Chondrocyte (in vitro differentiated cells): ENCODE measurements at regions not wholly inside any gene's neighbourhood (a gene's known extent, or its start where the extent isn't known, plus 50 kb on each side); places are given as distances from the start of the nearest gene placed in this dataset.

Experiments
- DNase-seq: peaks from one replicate; pipeline ENCODE4 v3.0.0; 2021; ENCODE audit warnings: mixed read lengths, low spot score
- H3K27ac Mint-ChIP-seq: one replicate; pipeline ENCODE4 v1.8.0; 2021; ENCODE audit warnings: mild to moderate bottlenecking, moderate library complexity, mixed read lengths; ENCODE audit not compliant: unreplicated experiment
- H3K27me3 Mint-ChIP-seq: 2 replicates; pipeline ENCODE4 v1.8.0; 2021; ENCODE audit warnings: low read depth, mixed read lengths
- H3K36me3 Mint-ChIP-seq: 2 replicates; pipeline ENCODE4 v1.8.0; 2021; ENCODE audit warnings: low read depth, mixed read lengths
- H3K4me1 Mint-ChIP-seq: 2 replicates; pipeline ENCODE4 v1.8.0; 2021; ENCODE audit warnings: low read depth, mild to moderate bottlenecking, mixed read lengths
- H3K4me3 Mint-ChIP-seq: one replicate; pipeline ENCODE4 v1.8.0; 2021; ENCODE audit warnings: mild to moderate bottlenecking, moderate library complexity, mixed read lengths; ENCODE audit not compliant: unreplicated experiment
- H3K9me3 Mint-ChIP-seq: 2 replicates; pipeline ENCODE4 v1.8.0; 2021; ENCODE audit warnings: low read depth, mixed read lengths
- CTCF ChIP-seq: fragments of 200-600 bp; sonication (generic); IDR thresholded peaks from 2 replicates; pipeline ENCODE4 v1.5.0; 2021; ENCODE audit warnings: antibody characterized with exemption, mild to moderate bottlenecking, moderate library complexity

- Mint-ChIP-seq H3K36me3 (no peaks in the 10 kb centered on the region), H3K4me1 (no peaks in the 10 kb centered on the region), H3K9me3 (no peaks in the 10 kb centered on the region), H3K27me3 (peaks cover 41% of the 10 kb centered on the region), H3K4me3 (no peak overlapping the region), H3K27ac (no peak overlapping the region)
- DNase-seq, result no peak
- TF ChIP-seq CTCF, result no peak
Observed at GRCh38 chr3:186471771-186472170, 72.4 kb downstream of the CRYGS start.

DNA sequence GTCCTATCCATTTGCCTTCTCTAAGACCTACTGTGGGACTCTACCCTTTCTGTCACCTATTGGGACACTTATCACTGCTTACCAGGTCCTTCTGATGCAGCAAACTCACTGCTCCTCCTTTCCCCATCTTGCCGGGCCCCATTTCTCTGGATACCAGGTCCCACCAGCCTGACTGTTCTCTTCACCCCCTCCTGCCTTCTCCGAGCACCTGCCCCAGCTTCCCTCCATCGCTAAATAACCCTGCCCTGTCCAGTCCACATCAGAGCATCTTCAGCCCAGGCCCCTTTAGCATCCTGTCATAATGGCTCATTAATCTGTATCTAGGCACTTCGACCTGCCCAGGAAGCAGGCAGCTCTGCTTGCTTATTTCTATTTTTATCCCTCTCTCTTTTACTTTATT, 74.7 kb downstream of the CRYGS start:
- H3K4me1 Mint-ChIP-seq, result no peaks in the 10 kb centered on the region
- H3K27ac Mint-ChIP-seq, result no peak overlapping the region
- H3K27me3 Mint-ChIP-seq, result peaks cover 43% of the 10 kb centered on the region
- no peak for DNase-seq
- TF ChIP-seq CTCF, result no peak
- no peaks in the 10 kb centered on the region for H3K36me3 Mint-ChIP-seq
- H3K4me3 Mint-ChIP-seq, result no peak overlapping the region
- no peaks in the 10 kb centered on the region for H3K9me3 Mint-ChIP-seq

DNA sequence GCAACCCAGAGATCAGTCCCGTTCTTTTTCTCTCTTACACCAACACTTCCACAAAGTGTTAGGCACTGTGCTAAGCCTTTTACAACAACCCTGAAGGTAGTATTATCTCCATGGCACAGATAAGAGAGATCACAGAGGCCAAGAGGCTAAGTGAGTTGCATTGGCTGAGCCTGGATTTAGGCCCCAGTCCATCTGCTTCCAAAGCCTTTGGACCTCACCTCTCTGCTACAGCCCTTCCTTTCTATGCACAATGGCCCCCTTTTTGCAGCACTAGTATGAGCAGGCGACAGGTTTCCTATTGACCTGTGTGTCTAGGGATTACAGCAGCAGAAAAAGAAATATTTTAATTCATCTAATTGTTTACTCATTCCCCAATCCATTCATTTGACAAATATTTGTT, 76.2 kb downstream of the CRYGS start:
- Mint-ChIP-seq H3K4me1 (no peaks in the 10 kb centered on the region), H3K27ac (no peak overlapping the region), H3K9me3 (no peaks in the 10 kb centered on the region), H3K27me3 (peaks cover 39% of the 10 kb centered on the region), H3K4me3 (no peak overlapping the region), H3K36me3 (no peaks in the 10 kb centered on the region)
- TF ChIP-seq CTCF, result no peak
- no peak for DNase-seq

DNA sequence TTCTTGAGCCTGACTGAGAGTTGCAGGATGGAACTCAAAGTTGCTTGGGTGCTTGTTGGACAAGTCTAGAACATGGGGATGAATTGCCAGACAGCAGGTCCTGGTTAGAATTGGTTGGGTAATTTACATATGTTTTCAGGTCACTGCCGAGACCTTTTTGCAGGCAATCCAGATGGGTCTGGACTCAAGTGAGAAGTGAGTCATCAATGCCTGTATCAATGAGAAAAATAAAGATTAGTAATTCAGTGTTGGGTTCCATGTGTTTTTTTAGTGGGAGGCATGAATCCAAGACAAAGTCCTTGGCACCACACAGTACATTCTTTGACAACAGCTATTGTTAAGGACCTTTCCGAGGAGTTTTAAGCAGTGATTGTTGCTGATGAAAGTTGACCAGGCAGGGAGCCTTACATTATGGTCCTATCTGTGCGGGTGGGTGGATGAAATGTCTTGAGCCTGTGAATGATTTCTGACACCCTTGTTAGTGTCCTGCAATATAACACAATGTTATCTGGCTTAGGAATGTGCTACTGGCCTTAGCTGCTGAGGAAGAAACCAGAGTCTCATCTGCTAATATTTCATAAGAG, 77.7 kb downstream of the CRYGS start:
- no peak for DNase-seq
- H3K4me3 Mint-ChIP-seq, result no peak overlapping the region

DNA sequence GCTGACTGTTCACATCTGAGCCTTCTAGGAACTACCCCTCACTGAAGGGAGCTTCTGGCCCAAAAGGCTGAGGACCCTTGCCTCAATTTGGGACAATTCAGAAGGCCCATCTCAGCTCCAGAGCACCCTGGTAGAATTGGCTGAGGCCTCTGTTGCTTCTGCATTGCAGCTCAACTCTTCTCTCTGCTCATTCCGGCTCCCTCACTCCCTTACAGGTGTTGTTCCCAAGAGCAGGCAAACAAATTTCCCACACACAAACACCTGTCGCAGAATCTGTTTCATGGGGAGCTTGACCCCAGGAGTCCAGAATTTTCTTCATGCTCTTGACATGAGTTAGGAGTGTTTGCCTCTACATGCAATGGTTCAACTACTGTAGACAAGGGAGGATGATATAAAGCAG, 78.7 kb downstream of the CRYGS start:
- H3K4me1 Mint-ChIP-seq, result no peaks in the 10 kb centered on the region
- TF ChIP-seq CTCF, result no peak
- H3K27me3 Mint-ChIP-seq, result peaks cover 24% of the 10 kb centered on the region
- no peaks in the 10 kb centered on the region for H3K9me3 Mint-ChIP-seq
- DNase-seq, result no peak
- no peaks in the 10 kb centered on the region for H3K36me3 Mint-ChIP-seq
- no peak overlapping the region for H3K27ac Mint-ChIP-seq
- no peak overlapping the region for H3K4me3 Mint-ChIP-seq

More for the DNA sequence above, 77.7 kb downstream of the CRYGS start:
- peaks cover 27% of the 10 kb centered on the region for H3K27me3 Mint-ChIP-seq
- H3K27ac Mint-ChIP-seq, result no peak overlapping the region
- no peaks in the 10 kb centered on the region for H3K4me1 Mint-ChIP-seq
- no peak for TF ChIP-seq CTCF
- H3K9me3 Mint-ChIP-seq, result no peaks in the 10 kb centered on the region
- H3K36me3 Mint-ChIP-seq, result no peaks in the 10 kb centered on the region
